ENCODE measurements at regions not wholly inside any gene's neighbourhood (a gene's known extent, or its start where the extent isn't known, plus 50 kb on each side); places are given as distances from the start of the nearest gene placed in this dataset.
"Not testable (repeated sequence)": the region's sequence is repeated elsewhere in the genome, so short reads cannot be mapped to it uniquely, and the experiment has no call there.

DNA sequence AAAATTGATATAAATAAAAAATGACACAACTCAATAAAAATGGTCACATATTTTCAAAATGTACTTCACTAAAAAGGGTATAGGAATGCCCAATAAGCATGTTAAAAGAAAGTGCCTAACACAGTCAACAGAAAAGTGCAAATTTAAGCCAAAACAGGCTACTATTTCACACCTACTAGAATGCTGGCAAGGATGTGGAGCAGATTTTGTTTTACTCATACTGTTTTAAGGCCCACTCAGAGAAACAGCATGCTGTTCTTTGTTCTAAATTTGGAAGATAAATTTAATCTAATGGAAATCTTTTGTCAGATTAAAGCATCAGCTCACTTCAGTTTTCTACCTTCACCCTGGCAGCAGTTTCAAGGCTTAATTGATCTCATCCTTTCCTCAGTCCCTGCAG, 576.8 kb upstream of the HS3ST1 start:
- no peak overlapping the region for H2BK5ac ChIP-seq (ENCODE audit: low read depth, low read length, poor library complexity, severe bottlenecking)

GRCh38 chr4:11996581-11996980, 567.9 kb upstream of the HS3ST1 start:
- H3K18ac ChIP-seq (ENCODE audit: low read depth, low read length); H3K4me2 ChIP-seq (ENCODE audit: low read depth, low read length); H3K27me3 ChIP-seq (ENCODE audit: control insufficient read depth, insufficient read depth, low read length); H4K5ac ChIP-seq (ENCODE audit: low read depth, low read length); H3K4me3 ChIP-seq (ENCODE audit: insufficient read depth, low read depth, low read length); H2BK15ac ChIP-seq (ENCODE audit: low read depth, low read length); H3K27ac ChIP-seq (ENCODE audit: insufficient read depth, low read length); H3K4ac ChIP-seq (ENCODE audit: low read depth, low read length); H3K9me1 ChIP-seq (ENCODE audit: insufficient read depth, low read length); H2AK9ac ChIP-seq (replicated peaks; ENCODE audit: low read depth, low read length, poor library complexity); ATAC-seq (ENCODE audit: low read depth); H3K23ac ChIP-seq (ENCODE audit: low read depth, low read length); H3K4me1 ChIP-seq (ENCODE audit: control insufficient read depth, insufficient read depth, low read length); H2BK5ac ChIP-seq (ENCODE audit: low read depth, low read length, poor library complexity, severe bottlenecking); H2BK20ac ChIP-seq (ENCODE audit: low read depth, low read length); in situ Hi-C loops (cut with MboI; ENCODE audit: low sequenced_read_pairs); DNase-seq; intact Hi-C loops (cut with micrococcal nuclease); H3K9ac ChIP-seq (ENCODE audit: low read depth, low read length); H2AFZ ChIP-seq (replicated peaks; ENCODE audit: low read length, poor library complexity); H3K79me1 ChIP-seq (ENCODE audit: low read depth in 1 of 2, low read length in 2 of 2); dilution Hi-C loops (cut with HindIII; ENCODE audit: low sequenced_read_pairs, unreplicated experiment); CTCF ChIA-PET; H2BK120ac ChIP-seq (ENCODE audit: low read depth, low read length); POLR2A ChIA-PET (ENCODE audit: unreplicated experiment); H3K14ac ChIP-seq (replicated peaks; ENCODE audit: low read depth, low read length); H3K36me3 ChIP-seq (ENCODE audit: control insufficient read depth, insufficient read depth, low read length); BruUV-seq (replicated peaks); H4K8ac ChIP-seq (ENCODE audit: low read depth in 2 of 2, low read length in 2 of 2); H4K91ac ChIP-seq (ENCODE audit: insufficient read depth, low read depth, low read length); H2AK5ac ChIP-seq (ENCODE audit: low read depth, low read length); H3K56ac ChIP-seq (ENCODE audit: extremely low read depth, insufficient read depth, low read length); H3K9me3 ChIP-seq (ENCODE audit: control insufficient read depth, insufficient read depth, low read length); H4K20me1 ChIP-seq (ENCODE audit: insufficient read depth, low read length): not testable (repeated sequence)
- no CpG with 5 or more reads among the region's 5 CpGs for WGBS, 2 experiments (ENCODE audit: extremely low coverage in 2 of 2, insufficient read length in 1 of 2)

More for the DNA sequence above, 576.8 kb upstream of the HS3ST1 start:
- intact Hi-C loops (cut with micrococcal nuclease) = no loop called here
- H3K9me1 ChIP-seq (ENCODE audit: insufficient read depth, low read length) = no peaks in the 10 kb centered on the region
- no peaks in the 10 kb centered on the region for H3K27me3 ChIP-seq (ENCODE audit: control insufficient read depth, insufficient read depth, low read length)
- BruUV-seq (replicated peaks) = no TSS peak
- DNase-seq = no peak
- H3K9me3 ChIP-seq (ENCODE audit: control insufficient read depth, insufficient read depth, low read length) = peaks cover 3% of the 10 kb centered on the region
- H3K23ac ChIP-seq (ENCODE audit: low read depth, low read length) = no peak overlapping the region
- H3K9ac ChIP-seq (ENCODE audit: low read depth, low read length) = no peak overlapping the region
- POLR2A ChIA-PET (ENCODE audit: unreplicated experiment) = no interaction called here
- H3K56ac ChIP-seq (ENCODE audit: extremely low read depth, insufficient read depth, low read length) = no peak overlapping the region
- H4K5ac ChIP-seq (ENCODE audit: low read depth, low read length) = no peak overlapping the region
- no peak overlapping the region for H4K91ac ChIP-seq (ENCODE audit: insufficient read depth, low read depth, low read length)
- no peaks in the 10 kb centered on the region for H3K79me1 ChIP-seq (ENCODE audit: low read depth in 1 of 2, low read length in 2 of 2)
- H2BK120ac ChIP-seq (ENCODE audit: low read depth, low read length) = no peak overlapping the region
- ATAC-seq (ENCODE audit: low read depth) = no peak
- H2BK20ac ChIP-seq (ENCODE audit: low read depth, low read length) = no peak overlapping the region
- no peak overlapping the region for H3K4me3 ChIP-seq (ENCODE audit: insufficient read depth, low read depth, low read length)
- H4K20me1 ChIP-seq (ENCODE audit: insufficient read depth, low read length) = no peaks in the 10 kb centered on the region
- H4K8ac ChIP-seq (ENCODE audit: low read depth in 2 of 2, low read length in 2 of 2) = no peak overlapping the region
- H3K18ac ChIP-seq (ENCODE audit: low read depth, low read length) = no peak overlapping the region
- no peak overlapping the region for H2AK9ac ChIP-seq (replicated peaks; ENCODE audit: low read depth, low read length, poor library complexity)
- dilution Hi-C loops (cut with HindIII; ENCODE audit: low sequenced_read_pairs, unreplicated experiment) = no loop called here
- in situ Hi-C loops (cut with MboI; ENCODE audit: low sequenced_read_pairs) = no loop called here
- H3K36me3 ChIP-seq (ENCODE audit: control insufficient read depth, insufficient read depth, low read length) = no peaks in the 10 kb centered on the region
- H2AFZ ChIP-seq (replicated peaks; ENCODE audit: low read length, poor library complexity) = no peak overlapping the region
- TF ChIP-seq SMC3 (IDR thresholded peaks at IDR 0.05; ENCODE audit: low read depth, low read length) (no peak), CHD1 (IDR thresholded peaks at IDR 0.05; ENCODE audit: low read depth, low read length) (no peak), MXI1 (IDR thresholded peaks at IDR 0.05; ENCODE audit: borderline replicate concordance, low read depth, low read length) (no peak), RAD21 (IDR thresholded peaks at IDR 0.05; ENCODE audit: low read length) (no peak), CTCF (conservative IDR thresholded peaks at IDR 0.05; ENCODE audit: low read depth, low read length) (no peak), MAZ (IDR thresholded peaks at IDR 0.05; ENCODE audit: borderline replicate concordance, low read depth, low read length) (no peak), RCOR1 (IDR thresholded peaks at IDR 0.05; ENCODE audit: insufficient replicate concordance, low read length) (no peak), RFX5 (IDR thresholded peaks at IDR 0.05; ENCODE audit: low read depth, low read length) (no peak), BHLHE40 (IDR thresholded peaks at IDR 0.05; ENCODE audit: low read depth, low read length) (no peak), MAFK (IDR thresholded peaks at IDR 0.05; ENCODE audit: low read depth, low read length) (no peak), NFE2L2 (IDR thresholded peaks at IDR 0.05; ENCODE audit: low read depth, low read length) (no peak), FOS (IDR thresholded peaks at IDR 0.05; ENCODE audit: low read depth, low read length) (no peak)
- no peak overlapping the region for H2AK5ac ChIP-seq (ENCODE audit: low read depth, low read length)
- H3K4me2 ChIP-seq (ENCODE audit: low read depth, low read length) = no peak overlapping the region
- H3K14ac ChIP-seq (replicated peaks; ENCODE audit: low read depth, low read length) = no peak overlapping the region
- H3K4ac ChIP-seq (ENCODE audit: low read depth, low read length) = no peak overlapping the region
- no peak overlapping the region for H3K27ac ChIP-seq (ENCODE audit: insufficient read depth, low read length)
- H2BK15ac ChIP-seq (ENCODE audit: low read depth, low read length) = no peak overlapping the region
- CTCF ChIA-PET = no interaction called here
- H3K4me1 ChIP-seq (ENCODE audit: control insufficient read depth, insufficient read depth, low read length) = no peaks in the 10 kb centered on the region
